22Rv1 (cell line): ENCODE measurements at regions not wholly inside any gene's neighbourhood (a gene's known extent, or its start where the extent isn't known, plus 50 kb on each side); places are given as distances from the start of the nearest gene placed in this dataset.

ENCODE experiments used
- H3K27ac ChIP-seq: fragments of 450-650 bp; 2 replicates; pipeline ENCODE4 v1.5.1; 2017
- CTCF ChIP-seq: fragments of 450-650 bp; IDR thresholded peaks from 2 replicates; pipeline ENCODE4 v1.5.1; 2017; ENCODE audit warnings: mild to moderate bottlenecking
- ZFX ChIP-seq: fragments of 450-650 bp; IDR thresholded peaks from 2 replicates; pipeline ENCODE4 v1.6.1; 2017; ENCODE audit warnings: antibody characterized with exemption, borderline replicate concordance

DNA sequence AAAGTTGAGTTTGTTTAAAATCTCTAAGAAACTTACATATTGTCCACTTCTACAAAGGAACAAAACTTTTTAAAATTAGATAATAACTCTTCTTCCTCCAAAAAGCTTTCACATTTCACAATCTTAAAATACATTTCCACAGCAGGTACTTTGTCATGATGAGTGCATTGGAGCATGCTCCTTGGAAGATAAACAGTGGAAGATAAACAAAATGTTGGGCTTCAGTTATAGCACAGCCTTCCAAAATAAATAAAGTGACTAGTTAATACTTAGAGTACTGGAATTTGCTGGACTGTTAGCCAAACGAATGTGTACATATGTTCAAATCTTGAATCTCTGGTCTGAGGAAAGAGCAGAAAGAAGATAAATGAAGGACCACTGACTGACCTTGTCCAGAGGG is 54.9 kb upstream of the PDE5A start:
- TF ChIP-seq ZFX (no peak), CTCF (no peak)
- H3K27ac ChIP-seq: peak overlapping the region; percentile 75

- no peak for TF ChIP-seq CTCF
- no peak for TF ChIP-seq ZFX
- H3K27ac ChIP-seq: no peak overlapping the region
Measured at GRCh38 chr4:119682099-119682498, 53.5 kb upstream of the PDE5A start.

GRCh38 chr4:119679251-119679650 is 50.6 kb upstream of the PDE5A start:
- TF ChIP-seq CTCF (no peak), ZFX (no peak)
- H3K27ac ChIP-seq: no peak overlapping the region

DNA sequence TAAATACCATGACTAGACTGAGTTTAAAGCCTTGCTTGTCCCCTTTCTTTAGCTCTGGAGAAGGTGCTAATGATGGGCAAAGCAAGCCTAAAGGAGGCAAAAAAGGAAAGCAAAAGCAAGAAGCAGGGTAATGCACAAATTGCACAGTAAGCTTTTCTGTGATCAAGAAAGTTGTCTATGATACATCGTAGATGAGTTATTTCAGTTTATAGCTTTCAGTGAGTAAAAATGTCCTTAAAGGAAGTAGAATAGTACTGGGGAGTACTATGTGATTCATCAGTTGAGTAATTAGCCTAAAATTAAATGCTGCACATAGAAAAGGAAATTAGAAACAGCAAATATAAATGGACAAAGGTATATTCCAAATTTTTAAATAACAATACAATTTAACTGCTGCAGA is 50.2 kb upstream of the PDE5A start:
- no peak overlapping the region for H3K27ac ChIP-seq
- TF ChIP-seq CTCF: no peak
- no peak for TF ChIP-seq ZFX
